Sciatic nerve (tissue), 2 donors: ENCODE measurements at regions not wholly inside any gene's neighbourhood (a gene's known extent, or its start where the extent isn't known, plus 50 kb on each side); places are given as distances from the start of the nearest gene placed in this dataset.

Experiments used
- ATAC-seq: fragments of 200-7000 bp; cut with Tn5 transposase; one replicate; pipeline ENCODE4 v1.9.1; 2020; ENCODE audit warnings: mild to moderate bottlenecking, moderate library complexity
- DNase-seq: peaks from one replicate; pipeline ENCODE4 v3.0.0-alpha.2; 2020; ENCODE audit warnings: low spot score
- intact Hi-C: fragments of 100-400 bp; cut with DNase I; formaldehyde crosslinking; loops from one replicate; pipeline ENCODE4 v1.14.2; 2022
- donor health status: DM: no; HTN: no; CAD: no.
- donor health status: DM: no; HTN: no; CAD: no.

- intact Hi-C loops, result no loop called here
- ATAC-seq (no peak), DNase-seq (no peak)
Observed at GRCh38 chr18:72375618-72376017, 168.5 kb downstream of the CBLN2 start.

- ATAC-seq (no peak), DNase-seq (no peak)
- intact Hi-C loops, result no loop called here
Observed at GRCh38 chr18:72372076-72372475, 172.1 kb downstream of the CBLN2 start.

- intact Hi-C loops, result no loop called here
- ATAC-seq (no peak), DNase-seq (no peak)
Observed at GRCh38 chr18:72368308-72368707, 175.8 kb downstream of the CBLN2 start.

- ATAC-seq, result no peak
- intact Hi-C loops, result no loop called here
Observed at GRCh38 chr18:72360634-72361033, 183.5 kb downstream of the CBLN2 start.

GRCh38 chr18:72342933-72343332, 201.2 kb downstream of the CBLN2 start:
- ATAC-seq, result no peak
- DNase-seq, result no peak
- intact Hi-C loops, result no loop called here

More at GRCh38 chr18:72360634-72361033, 183.5 kb downstream of the CBLN2 start:
- no peak for DNase-seq

- intact Hi-C loops, result no loop called here
- no peak for DNase-seq
Observed at GRCh38 chr18:72339976-72340375, 204.2 kb downstream of the CBLN2 start.

GRCh38 chr18:72336786-72337185, 207.4 kb downstream of the CBLN2 start:
- DNase-seq (no peak), ATAC-seq (no peak)
- intact Hi-C loops, result no loop called here

More at GRCh38 chr18:72339976-72340375, 204.2 kb downstream of the CBLN2 start:
- ATAC-seq, result no peak

- DNase-seq, result no peak
- no peak for ATAC-seq
- intact Hi-C loops, result no loop called here
Observed at GRCh38 chr18:72329533-72329932, 214.6 kb downstream of the CBLN2 start.

- intact Hi-C loops, result no loop called here
- no peak for DNase-seq
Observed at GRCh38 chr18:72325307-72325706, 218.8 kb downstream of the CBLN2 start.

GRCh38 chr18:72324677-72325076, 219.5 kb downstream of the CBLN2 start:
- intact Hi-C loops, result no loop called here
- ATAC-seq (no peak), DNase-seq (no peak)

More at GRCh38 chr18:72325307-72325706, 218.8 kb downstream of the CBLN2 start:
- ATAC-seq, result no peak

- ATAC-seq, result no peak
- intact Hi-C loops, result no loop called here
- DNase-seq, result no peak
Observed at GRCh38 chr18:72316497-72316896, 227.6 kb downstream of the CBLN2 start.

GRCh38 chr18:72283148-72283925, 260.8 kb downstream of the CBLN2 start:
- no peak for DNase-seq
- intact Hi-C loops, result no loop called here
- ATAC-seq, result no peak

- no peak for ATAC-seq
- intact Hi-C loops, result no loop called here
- no peak for DNase-seq
Observed at GRCh38 chr18:72273025-72273424, 271.1 kb downstream of the CBLN2 start.

GRCh38 chr18:72261590-72261989, 282.6 kb downstream of the CBLN2 start:
- ATAC-seq, result no peak
- DNase-seq, result no peak
- intact Hi-C loops, result no loop called here

- no peak for DNase-seq
- no peak for ATAC-seq
Observed at GRCh38 chr18:72246076-72246475, 298.1 kb downstream of the CBLN2 start.

GRCh38 chr18:72235422-72235821, 308.7 kb downstream of the CBLN2 start:
- ATAC-seq (no peak), DNase-seq (no peak)
- intact Hi-C loops, result no loop called here

More at GRCh38 chr18:72246076-72246475, 298.1 kb downstream of the CBLN2 start:
- intact Hi-C loops, result no loop called here

GRCh38 chr18:72233106-72233505, 311.0 kb downstream of the CBLN2 start:
- no peak for DNase-seq
- intact Hi-C loops, result no loop called here
- ATAC-seq, result no peak

- intact Hi-C loops, result no loop called here
- no peak for ATAC-seq
- DNase-seq, result no peak
Observed at GRCh38 chr18:72232644-72233043, 311.5 kb downstream of the CBLN2 start.

- DNase-seq, result no peak
- ATAC-seq, result no peak
- intact Hi-C loops, result no loop called here
Observed at GRCh38 chr18:72225958-72226357, 318.2 kb downstream of the CBLN2 start.

- intact Hi-C loops, result no loop called here
- ATAC-seq (no peak), DNase-seq (no peak)
Observed at GRCh38 chr18:72223733-72224132, 320.4 kb downstream of the CBLN2 start.
